Muscle layer of duodenum (tissue), 2 donors: ENCODE measurements at regions not wholly inside any gene's neighbourhood (a gene's known extent, or its start where the extent isn't known, plus 50 kb on each side); places are given as distances from the start of the nearest gene placed in this dataset.

Source experiments
- H3K27ac ChIP-seq: one replicate; pipeline ENCODE4 v1.7.0; 2013; ENCODE audit warnings: mild to moderate bottlenecking, low read length
- H3K27me3 ChIP-seq: one replicate; pipeline ENCODE4 v1.7.0; 2013; ENCODE audit warnings: low read depth, mild to moderate bottlenecking, control low read depth, low read length
- H3K36me3 ChIP-seq, 2 donors: one replicate each; pipeline ENCODE4 v1.7.0; 2013; ENCODE audit warnings: low read length in 2 of 2, control low read depth in 1 of 2, mild to moderate bottlenecking in 1 of 2; ENCODE audit not compliant: insufficient read depth in 2 of 2, control insufficient read depth in 1 of 2
- H3K4me1 ChIP-seq, 2 donors: one replicate each; pipeline ENCODE4 v1.7.0; 2013; ENCODE audit warnings: low read length in 2 of 2, mild to moderate bottlenecking in 2 of 2, control low read depth in 1 of 2, moderate library complexity in 1 of 2; ENCODE audit not compliant: insufficient read depth in 2 of 2, control insufficient read depth in 1 of 2
- H3K4me3 ChIP-seq, 2 donors: one replicate each; pipeline ENCODE4 v1.7.0; 2013; ENCODE audit warnings: low read length in 2 of 2, low read depth in 1 of 2, mild to moderate bottlenecking in 1 of 2
- H3K9me3 ChIP-seq, 2 donors: one replicate each; pipeline ENCODE4 v1.7.0; 2013; ENCODE audit warnings: low read length in 2 of 2, control low read depth in 1 of 2, mild to moderate bottlenecking in 1 of 2; ENCODE audit not compliant: control insufficient read depth in 1 of 2
- donor health status: healthy.

GRCh38 chrX:155682834-155683233, 70.1 kb upstream of the TMLHE start:
- H3K9me3 ChIP-seq = no peaks in the 10 kb centered on the region
- no peak overlapping the region for H3K4me3 ChIP-seq
- no peaks in the 10 kb centered on the region for H3K4me1 ChIP-seq
- no peaks in the 10 kb centered on the region for H3K27me3 ChIP-seq
- H3K36me3 ChIP-seq = no peaks in the 10 kb centered on the region
- no peak overlapping the region for H3K27ac ChIP-seq

- Histone ChIP-seq H3K36me3 (no peaks in the 10 kb centered on the region), H3K4me1 (no peaks in the 10 kb centered on the region), H3K27ac (no peak overlapping the region), H3K4me3 (no peak overlapping the region), H3K9me3 (no peaks in the 10 kb centered on the region), H3K27me3 (no peaks in the 10 kb centered on the region)
Measured at GRCh38 chrX:155679715-155680114, 67.0 kb upstream of the TMLHE start.

DNA sequence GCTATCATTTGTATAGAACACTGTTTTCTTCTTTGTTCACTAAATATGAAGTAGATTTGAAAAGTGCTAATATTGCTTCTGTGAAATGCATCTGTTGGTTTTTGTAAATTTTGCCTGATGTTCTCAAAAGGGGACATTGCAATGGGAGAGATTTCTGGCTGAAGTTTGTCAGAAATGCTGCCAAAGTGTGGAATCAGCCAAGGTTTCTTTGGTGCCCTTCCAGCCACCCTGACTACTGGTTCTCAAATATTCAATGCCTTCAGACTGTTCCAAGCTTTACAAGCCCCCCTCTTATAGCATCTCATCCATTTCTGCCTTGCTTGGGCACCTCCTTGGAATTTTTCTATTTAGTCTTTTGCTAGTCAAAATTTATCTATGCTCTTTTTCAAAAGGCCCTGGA, 60.6 kb upstream of the TMLHE start:
- H3K27ac ChIP-seq = no peak overlapping the region
- H3K36me3 ChIP-seq = no peaks in the 10 kb centered on the region
- no peaks in the 10 kb centered on the region for H3K4me1 ChIP-seq
- no peaks in the 10 kb centered on the region for H3K9me3 ChIP-seq
- H3K27me3 ChIP-seq = no peaks in the 10 kb centered on the region
- no peak overlapping the region for H3K4me3 ChIP-seq

- no peaks in the 10 kb centered on the region for H3K9me3 ChIP-seq
- no peak overlapping the region for H3K4me3 ChIP-seq
- no peak overlapping the region for H3K27ac ChIP-seq
- no peaks in the 10 kb centered on the region for H3K36me3 ChIP-seq
- H3K27me3 ChIP-seq = no peaks in the 10 kb centered on the region
- H3K4me1 ChIP-seq = no peaks in the 10 kb centered on the region
Measured at GRCh38 chrX:155666741-155667140, 54.0 kb upstream of the TMLHE start.
